Liver (tissue), 8 donors: ENCODE measurements at regions not wholly inside any gene's neighbourhood (a gene's known extent, or its start where the extent isn't known, plus 50 kb on each side); places are given as distances from the start of the nearest gene placed in this dataset.

Experiments used
- DNase-seq: peaks from one replicate; pipeline ENCODE4 v3.0.0-alpha.2; 2017; ENCODE audit warnings: low spot score
- H3K27ac ChIP-seq, 2 donors: one replicate each; pipeline ENCODE4 v1.7.0; 2013; ENCODE audit warnings: inconsistent platforms in 2 of 2, low read length in 2 of 2, control low read depth in 1 of 2, low read depth in 1 of 2, mild to moderate bottlenecking in 1 of 2
- H3K27me3 ChIP-seq, 4 donors: one replicate each; pipeline versions ENCODE4 v1.6.1 to v1.7.0; 2013; ENCODE audit warnings: low read length in 3 of 4, inconsistent platforms in 1 of 4, mild to moderate bottlenecking in 1 of 4, moderate library complexity in 1 of 4; ENCODE audit not compliant: control insufficient read depth in 4 of 4, insufficient read depth in 4 of 4
- H3K36me3 ChIP-seq, 4 donors: one replicate each; pipeline versions ENCODE4 v1.6.1 to v1.7.0; 2013; ENCODE audit warnings: low read length in 3 of 4, mild to moderate bottlenecking in 3 of 4, low read depth in 1 of 4, moderate library complexity in 1 of 4; ENCODE audit not compliant: control insufficient read depth in 4 of 4, insufficient read depth in 3 of 4
- H3K4me1 ChIP-seq, 4 donors: one replicate each; pipeline versions ENCODE4 v1.6.1 to v1.7.0; 2013; ENCODE audit warnings: low read length in 3 of 4, mild to moderate bottlenecking in 3 of 4, moderate library complexity in 1 of 4; ENCODE audit not compliant: control insufficient read depth in 4 of 4, insufficient read depth in 4 of 4
- H3K4me3 ChIP-seq, 3 donors: one replicate each; pipeline versions ENCODE4 v1.6.1 to v1.7.0; 2013; ENCODE audit warnings: low read length in 3 of 3, control low read depth in 1 of 3, low read depth in 1 of 3, mild to moderate bottlenecking in 1 of 3
- H3K9ac ChIP-seq, 2 donors: one replicate each; pipeline ENCODE4 v1.7.0; 2013; ENCODE audit warnings: low read length in 2 of 2, mild to moderate bottlenecking in 2 of 2, moderate library complexity in 2 of 2, control low read depth in 1 of 2, low read depth in 1 of 2
- H3K9me3 ChIP-seq, 4 donors: one replicate each; pipeline versions ENCODE4 v1.6.1 to v1.7.0; 2013; ENCODE audit warnings: low read length in 3 of 4; ENCODE audit not compliant: control insufficient read depth in 4 of 4
- CTCF ChIP-seq: fragments of 150-350 bp; IDR thresholded peaks from 2 replicates; pipeline ENCODE4 v1.5.1; 2017; ENCODE audit warnings: improper control_type of control experiment, low read depth, low read length; ENCODE audit not compliant: missing input control
- EGR1 ChIP-seq, 2 donors: IDR thresholded peaks; 2 replicates each; pipeline ENCODE4 v1.6.1; 2016 to 2018; ENCODE audit warnings: antibody characterized with exemption in 2 of 2, low read depth in 2 of 2
- FOXA1 ChIP-seq: IDR thresholded peaks from 2 replicates; pipeline ENCODE4 v1.6.1; 2016; ENCODE audit warnings: antibody characterized with exemption
- FOXA2 ChIP-seq: IDR thresholded peaks from 2 replicates; pipeline ENCODE4 v1.6.1; 2016; ENCODE audit warnings: antibody characterized with exemption
- GABPA ChIP-seq, 2 donors: IDR thresholded peaks in 1 of 2; conservative IDR thresholded peaks in 1 of 2; 2 replicates each; pipeline ENCODE4 v1.6.1; 2016; ENCODE audit warnings: antibody characterized with exemption in 2 of 2, mild to moderate bottlenecking in 1 of 2, moderate library complexity in 1 of 2
- HNF4A ChIP-seq, 2 donors: conservative IDR thresholded peaks; 2 replicates each; pipeline ENCODE4 v1.6.1; 2016; ENCODE audit warnings: antibody characterized with exemption in 2 of 2, mild to moderate bottlenecking in 2 of 2
- HNF4G ChIP-seq: IDR thresholded peaks from 2 replicates; pipeline ENCODE4 v1.6.1; 2016; ENCODE audit warnings: antibody characterized with exemption
- JUND ChIP-seq, 2 donors: IDR thresholded peaks; 2 replicates each; pipeline ENCODE4 v1.6.1; 2016; ENCODE audit warnings: antibody characterized with exemption in 2 of 2
- MAX ChIP-seq: IDR thresholded peaks from 2 replicates; pipeline ENCODE4 v1.6.1; 2016; ENCODE audit warnings: antibody characterized with exemption
- RAD21 ChIP-seq, 2 donors: IDR thresholded peaks; 2 replicates each; pipeline ENCODE4 v1.6.1; 2016; ENCODE audit warnings: antibody characterized with exemption in 2 of 2, mild to moderate bottlenecking in 2 of 2
- TAF1 ChIP-seq: conservative IDR thresholded peaks from 2 replicates; pipeline ENCODE4 v1.6.1; 2016; ENCODE audit warnings: antibody characterized with exemption, mild to moderate bottlenecking
- ZBTB33 ChIP-seq: IDR thresholded peaks from 2 replicates; pipeline ENCODE4 v1.6.1; 2016; ENCODE audit warnings: antibody characterized with exemption
- WGBS: extraction: QIAGEN DNeasy Blood & Tissue Kit; methylation state at CpG from one replicate; pipeline ENCODE4 v1.1.7; 2013; 5-methylcytosine and 5-hydroxymethylcytosine counted together
- donor health status: healthy.
- donor health status: healthy.
- donor health status: healthy.
- donor health status: healthy.
- donor health status: healthy.

GRCh38 chr13:73466561-73466960 lies 407.8 kb downstream of the KLF5 start:
- Histone ChIP-seq H3K9ac (no peak overlapping the region), H3K27me3 (no peaks in the 10 kb centered on the region), H3K36me3 (no peaks in the 10 kb centered on the region), H3K9me3 (no peaks in the 10 kb centered on the region), H3K4me1 (peaks cover 0 to 1% (median 0%) of the 10 kb centered on the region in 4 donors), H3K27ac (no peak overlapping the region), H3K4me3 (no peak overlapping the region)
- TF ChIP-seq RAD21 (IDR thresholded peaks at IDR 0.05): no peak
- TF ChIP-seq FOXA1: no peak
- TF ChIP-seq JUND (IDR thresholded peaks at IDR 0.05): no peak
- no peak for TF ChIP-seq GABPA (IDR thresholded peaks at IDR 0.05 in 1 of 2, conservative IDR thresholded peaks at IDR 0.05 in 1 of 2)
- TF ChIP-seq ZBTB33: no peak
- TF ChIP-seq CTCF: no peak
- no peak for TF ChIP-seq FOXA2
- TF ChIP-seq HNF4A (conservative IDR thresholded peaks at IDR 0.05): no peak
- no peak for TF ChIP-seq HNF4G
- 72% methylated on average over 4 of the region's 4 CpGs for WGBS
- DNase-seq: no peak

GRCh38 chr13:73465617-73465971 lies 406.8 kb downstream of the KLF5 start:
- Histone ChIP-seq H3K9me3 (no peaks in the 10 kb centered on the region), H3K4me1 (peaks cover 0 to 1% (median 0%) of the 10 kb centered on the region in 4 donors), H3K9ac (no peak overlapping the region), H3K27ac (no peak overlapping the region), H3K4me3 (no peak overlapping the region), H3K36me3 (no peaks in the 10 kb centered on the region), H3K27me3 (no peaks in the 10 kb centered on the region)
- no peak for TF ChIP-seq MAX
- no peak for TF ChIP-seq TAF1
- no peak for TF ChIP-seq FOXA1
- no peak for DNase-seq
- WGBS: 47% methylated on average over 3 of the region's 3 CpGs

- no peaks in the 10 kb centered on the region for H3K9me3 ChIP-seq
- H3K36me3 ChIP-seq: no peaks in the 10 kb centered on the region
- DNase-seq: no peak
- H3K4me1 ChIP-seq: peaks cover 0 to 1% (median 0%) of the 10 kb centered on the region in 4 donors
- H3K27ac ChIP-seq: no peak overlapping the region
- TF ChIP-seq TAF1 (no peak), FOXA1 (no peak), EGR1 (IDR thresholded peaks at IDR 0.05; ENCODE audit: low read depth in 2 of 2) (no peak)
- no peak overlapping the region for H3K4me3 ChIP-seq
- no peaks in the 10 kb centered on the region for H3K27me3 ChIP-seq
- WGBS: 63% methylated on average over 5 of the region's 5 CpGs
- H3K9ac ChIP-seq: no peak overlapping the region
Measured at GRCh38 chr13:73464758-73465616, 406.2 kb downstream of the KLF5 start.
